ENCODE measurements at regions not wholly inside any gene's neighbourhood (a gene's known extent, or its start where the extent isn't known, plus 50 kb on each side); places are given as distances from the start of the nearest gene placed in this dataset.
"Not testable (repeated sequence)": the region's sequence is repeated elsewhere in the genome, so short reads cannot be mapped to it uniquely, and the experiment has no call there.

DNA sequence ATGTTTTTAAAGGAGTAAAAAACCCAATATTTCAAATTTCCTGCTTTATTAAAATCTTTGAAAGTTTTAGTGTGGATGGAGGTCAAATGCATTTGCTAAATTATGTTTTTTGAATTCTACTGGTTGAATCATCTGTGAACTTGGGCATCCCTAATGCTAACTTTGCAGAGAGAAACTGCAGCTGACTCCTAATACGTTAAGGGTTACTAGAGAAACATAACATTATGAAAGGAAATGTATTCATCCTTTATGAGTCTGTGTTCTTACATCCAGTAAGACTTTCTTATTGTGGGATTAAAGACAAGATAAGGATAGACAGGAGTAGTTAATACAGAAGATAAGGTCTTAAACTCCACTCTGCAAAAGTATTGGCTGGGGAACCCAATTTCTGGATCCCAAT is 140.6 kb downstream of the FAM124B start:
- DNase-seq (ENCODE audit: low read depth) = no peak

DNA sequence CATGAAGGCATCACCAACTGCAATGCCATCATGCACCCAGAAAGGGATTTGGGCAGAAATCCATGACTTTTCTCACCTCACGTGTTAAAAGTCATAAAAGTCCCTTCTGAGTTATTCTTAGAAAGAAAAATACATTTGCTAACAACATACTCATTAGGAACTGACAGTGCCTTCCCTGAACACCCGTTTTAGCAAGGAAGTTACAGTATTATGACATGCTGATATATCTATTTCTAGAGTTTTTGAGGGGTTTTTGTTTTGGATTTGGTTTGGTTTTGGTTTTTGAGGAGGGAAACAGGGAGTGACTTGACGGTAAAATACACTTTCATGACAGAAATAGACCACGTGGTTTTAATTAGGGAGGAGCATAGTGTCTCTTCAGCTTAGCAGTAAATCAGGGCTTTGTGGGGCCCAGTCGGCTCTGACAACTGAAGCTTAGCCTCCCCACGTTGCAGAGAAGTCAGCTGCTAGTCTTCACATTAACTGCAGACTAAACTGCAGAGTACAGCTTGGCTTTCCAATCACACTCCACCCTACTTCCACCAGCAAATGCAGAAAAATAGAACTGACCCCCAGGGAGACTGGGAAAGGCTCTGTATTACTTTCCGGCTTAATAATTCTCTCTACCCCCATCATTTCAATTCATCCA is 141.4 kb downstream of the FAM124B start:
- no peak for DNase-seq (ENCODE audit: low read depth)

DNA sequence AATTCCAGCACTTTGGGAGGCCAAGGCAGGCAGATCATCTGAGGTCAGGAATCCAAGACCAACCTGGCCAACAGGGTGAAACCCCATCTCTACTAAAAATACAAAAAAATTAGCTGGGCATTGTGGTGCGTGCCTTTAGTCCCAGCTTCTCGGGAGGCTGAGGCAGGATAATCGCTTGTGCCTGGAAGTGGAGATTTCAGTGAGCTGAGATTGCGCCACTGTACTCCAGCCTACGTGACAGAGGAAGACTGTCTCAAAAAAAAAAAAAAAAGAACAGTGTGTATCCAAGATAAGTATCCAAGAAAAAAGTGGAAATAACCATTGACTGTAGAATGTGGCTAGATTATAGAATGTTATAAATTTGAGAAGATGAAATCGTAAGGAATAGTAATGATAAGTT is 142.1 kb downstream of the FAM124B start:
- DNase-seq (ENCODE audit: low read depth) = no peak

DNA sequence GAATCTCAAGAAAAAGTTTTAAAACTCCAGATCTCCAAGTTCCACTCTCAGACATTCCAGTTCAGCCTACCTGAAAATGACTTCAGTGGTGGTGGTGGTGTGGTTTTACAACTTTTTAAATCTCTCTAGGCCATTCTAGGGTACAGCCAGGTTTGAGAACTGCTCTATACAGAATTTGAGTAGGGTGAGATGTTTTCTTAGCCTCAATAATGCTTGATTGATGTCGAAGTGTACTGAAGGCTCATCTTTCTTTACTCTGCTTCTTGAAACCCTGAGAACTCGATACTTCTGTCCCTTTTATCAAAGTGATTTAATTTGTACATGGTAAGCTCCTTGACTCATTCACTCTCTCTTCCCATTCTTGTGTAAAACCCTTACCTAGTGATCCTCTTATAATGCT is 143.8 kb downstream of the FAM124B start:
- no peak for DNase-seq (ENCODE audit: low read depth)

DNA sequence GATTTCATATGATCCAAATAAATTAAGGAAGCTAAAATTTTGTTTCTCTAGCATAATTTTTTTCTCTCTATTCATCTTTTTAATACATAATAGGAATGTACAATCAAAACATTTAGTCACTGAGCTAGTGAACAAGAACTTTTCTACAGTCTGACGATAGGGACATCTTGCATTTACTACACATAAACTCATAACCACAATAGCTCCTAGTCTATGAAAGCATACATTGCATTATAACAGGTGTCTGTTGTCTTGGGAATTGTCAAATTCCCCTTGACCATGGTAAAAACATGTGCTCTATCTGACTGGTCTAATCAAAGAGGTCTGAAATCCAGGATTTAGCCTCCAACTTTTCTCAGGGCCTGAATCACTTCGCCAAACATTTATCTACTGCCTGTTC is 144.8 kb downstream of the FAM124B start:
- no peak for DNase-seq (ENCODE audit: low read depth)

DNA sequence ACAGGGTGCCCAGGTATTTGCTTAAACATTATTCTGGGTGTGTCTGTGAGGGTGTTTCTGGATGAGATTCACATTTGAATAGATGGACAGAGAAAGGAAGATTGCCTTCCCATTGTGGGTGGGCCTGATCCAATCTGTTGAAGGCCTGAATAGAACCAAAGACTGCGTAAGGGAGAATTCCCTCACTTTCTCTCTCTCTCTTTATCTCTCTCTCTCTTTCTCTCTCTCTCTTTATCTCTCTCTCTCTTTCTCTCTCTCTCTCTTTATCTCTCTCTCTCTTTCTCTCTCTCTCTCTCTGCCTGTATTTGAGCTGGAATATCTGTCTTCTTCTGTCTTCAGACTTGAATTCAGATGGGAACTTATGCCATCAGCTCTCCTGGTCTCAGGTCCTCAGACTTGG is 148.4 kb downstream of the FAM124B start:
- DNase-seq (ENCODE audit: low read depth) = no peak

DNA sequence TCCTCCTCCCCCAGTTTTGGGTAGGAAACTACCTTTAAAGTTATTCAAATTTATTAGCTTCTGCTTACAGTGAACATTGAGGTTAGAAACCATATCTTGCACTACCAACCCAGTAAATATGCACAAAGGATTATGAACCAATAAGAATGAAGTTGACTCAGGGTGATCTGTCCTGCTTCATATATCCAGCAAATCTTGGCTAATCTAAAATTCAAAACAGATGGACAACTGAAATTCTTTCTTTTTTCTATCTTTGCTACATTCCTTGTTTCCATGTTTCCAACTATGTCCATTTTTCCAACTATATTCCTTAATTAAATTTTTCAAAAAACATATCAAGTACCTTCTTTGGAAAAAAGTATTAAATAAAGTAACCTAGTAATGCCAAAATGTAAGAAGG is 149.3 kb downstream of the FAM124B start:
- peak; percentile 74 for DNase-seq (ENCODE audit: low read depth)

DNA sequence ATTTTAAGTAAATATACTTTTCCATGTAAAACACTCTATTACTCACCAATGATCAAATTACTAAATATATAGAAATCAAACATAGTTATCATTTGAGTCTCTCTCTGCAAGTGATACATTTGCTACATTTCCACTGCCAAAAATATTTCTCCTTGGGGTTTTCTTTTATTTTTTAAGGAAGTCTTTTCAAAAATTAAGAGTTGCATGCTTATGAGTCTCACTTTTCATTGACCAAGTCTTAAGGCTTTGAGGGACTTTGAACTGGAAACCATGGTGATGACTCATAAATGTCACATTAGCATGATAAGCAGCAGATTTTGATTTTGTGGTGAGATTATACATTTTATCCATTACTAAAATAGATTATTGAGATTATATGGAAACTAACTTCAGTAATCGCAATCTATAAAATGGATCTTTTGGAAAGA is 152.9 kb downstream of the FAM124B start:
- DNase-seq (ENCODE audit: low read depth) = no peak

DNA sequence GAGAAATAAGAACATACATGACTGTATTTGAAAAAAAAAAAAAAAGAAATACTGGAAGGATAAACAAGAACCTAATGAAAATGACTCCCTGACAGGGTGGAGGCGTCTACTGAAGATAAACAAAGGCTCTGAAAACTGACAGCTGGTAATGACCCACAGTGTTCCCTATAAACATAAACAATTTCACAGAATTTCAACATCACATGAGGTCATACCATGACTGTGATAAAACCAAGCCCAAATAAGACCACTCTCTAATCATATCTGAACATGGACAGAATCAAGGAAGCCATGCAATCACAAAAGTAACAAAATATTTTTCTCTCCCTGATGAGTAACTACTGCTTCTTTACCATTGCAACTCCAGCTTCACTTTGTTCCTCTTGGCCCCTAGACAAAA is 159.3 kb downstream of the FAM124B start:
- no peak for DNase-seq (ENCODE audit: low read depth)

DNA sequence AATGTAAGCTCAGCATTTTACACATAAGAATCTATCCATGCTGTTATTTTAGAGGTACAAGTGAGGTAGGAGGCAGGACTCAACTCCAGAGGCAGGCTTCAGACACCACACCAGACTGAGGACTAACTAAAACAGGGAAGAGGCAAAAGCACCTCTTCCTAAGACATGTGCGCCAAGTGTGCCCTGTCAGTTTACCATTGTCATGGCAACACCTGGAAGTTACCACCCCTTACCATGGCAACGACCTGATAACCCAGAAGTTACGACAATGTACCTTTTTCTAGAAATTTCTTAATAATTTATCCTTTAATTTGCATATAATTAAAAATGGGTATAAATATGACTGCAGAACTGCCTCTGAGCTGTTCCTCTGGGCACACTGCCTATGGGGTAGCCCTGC is 160.1 kb downstream of the FAM124B start:
- no peak for DNase-seq (ENCODE audit: low read depth)

DNA sequence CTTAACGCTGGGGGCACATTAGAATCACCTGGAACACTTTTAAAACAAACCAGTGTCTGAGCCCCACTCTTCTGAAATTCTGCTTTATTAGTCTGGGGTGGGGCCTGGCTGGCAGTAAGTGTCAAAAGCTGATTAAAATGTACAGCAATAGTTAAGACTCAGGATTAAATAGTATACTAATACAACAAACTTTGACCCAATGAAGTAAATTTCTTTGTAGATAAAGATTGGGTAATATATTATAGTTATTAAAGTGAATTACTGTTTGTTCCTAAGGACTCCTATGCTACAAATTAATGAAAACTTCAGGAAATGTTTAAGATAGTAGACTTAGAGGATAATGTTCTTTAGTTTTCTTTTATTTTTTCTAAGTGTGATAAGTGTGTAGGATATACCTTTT is 160.9 kb downstream of the FAM124B start:
- no peak for DNase-seq (ENCODE audit: low read depth)

DNA sequence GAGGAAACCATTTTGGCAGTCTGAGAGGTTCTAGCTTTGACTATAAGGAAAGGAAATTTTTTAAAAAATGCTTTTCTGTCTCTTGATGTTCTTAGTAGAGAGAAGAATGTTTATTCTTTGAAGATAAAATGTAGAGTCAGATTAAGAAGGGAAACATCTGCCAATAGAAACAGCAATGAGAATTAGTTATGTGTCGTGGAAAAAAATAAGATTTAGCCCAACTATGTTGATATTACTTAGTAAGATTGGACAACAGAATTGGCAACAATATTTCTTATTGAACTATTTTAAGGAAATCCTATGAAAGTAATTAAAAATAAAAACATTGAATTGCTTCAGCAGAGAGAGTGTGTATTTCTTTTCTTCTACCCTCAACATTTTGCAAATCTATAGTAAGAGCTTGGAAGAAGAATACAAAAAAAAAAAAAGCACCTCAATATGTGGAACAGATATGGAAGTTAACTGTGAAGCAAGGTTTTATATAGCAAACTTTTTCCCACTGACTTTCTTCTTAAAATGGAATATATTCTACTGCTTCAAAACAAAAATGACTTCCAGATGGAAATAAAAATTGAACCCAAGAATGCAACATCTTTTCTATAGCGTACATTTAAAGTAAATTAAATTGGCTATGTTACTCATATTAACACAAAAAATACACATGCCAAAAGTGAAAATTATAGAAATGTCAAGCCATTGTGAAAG is 177.9 kb downstream of the FAM124B start:
- DNase-seq (ENCODE audit: low read depth) = no peak

DNA sequence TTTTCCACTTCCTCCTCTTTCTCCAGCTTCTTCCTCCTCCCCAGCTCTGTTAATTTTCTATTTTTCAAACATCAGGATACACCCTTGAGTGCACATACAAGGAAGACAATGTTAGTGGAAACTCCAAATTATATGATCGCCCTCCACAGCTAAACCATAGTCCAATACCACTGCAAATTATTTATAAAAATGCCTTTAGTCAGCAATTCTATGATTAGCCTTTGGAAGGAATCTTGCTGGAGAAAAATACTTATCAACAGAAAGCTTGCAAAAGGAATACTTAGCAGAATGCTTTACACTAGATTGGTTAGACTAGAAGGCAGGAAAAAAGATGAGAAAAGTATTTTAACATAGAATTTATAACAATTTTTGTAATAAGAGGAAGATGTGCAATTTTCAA is 178.9 kb downstream of the FAM124B start:
- no peak for DNase-seq (ENCODE audit: low read depth)

DNA sequence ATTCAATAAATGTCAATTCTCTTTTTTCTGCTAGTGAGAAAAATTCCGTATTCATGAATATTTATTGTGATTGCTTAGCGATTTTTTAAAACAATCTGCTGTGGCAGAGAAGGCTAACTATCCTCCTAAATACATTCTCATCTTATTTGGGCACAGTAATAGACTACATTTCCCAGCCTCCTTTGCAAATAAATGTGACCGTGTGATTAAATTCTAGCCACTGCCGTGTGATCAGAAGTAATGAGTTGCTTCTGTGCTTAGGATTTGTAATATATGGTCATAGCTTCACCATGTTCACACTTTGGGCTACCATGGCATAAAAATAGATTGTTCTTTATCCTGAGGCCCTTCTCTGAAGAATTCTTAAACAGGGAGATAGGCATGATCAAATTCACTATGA is 179.6 kb downstream of the FAM124B start:
- DNase-seq (ENCODE audit: low read depth) = no peak

DNA sequence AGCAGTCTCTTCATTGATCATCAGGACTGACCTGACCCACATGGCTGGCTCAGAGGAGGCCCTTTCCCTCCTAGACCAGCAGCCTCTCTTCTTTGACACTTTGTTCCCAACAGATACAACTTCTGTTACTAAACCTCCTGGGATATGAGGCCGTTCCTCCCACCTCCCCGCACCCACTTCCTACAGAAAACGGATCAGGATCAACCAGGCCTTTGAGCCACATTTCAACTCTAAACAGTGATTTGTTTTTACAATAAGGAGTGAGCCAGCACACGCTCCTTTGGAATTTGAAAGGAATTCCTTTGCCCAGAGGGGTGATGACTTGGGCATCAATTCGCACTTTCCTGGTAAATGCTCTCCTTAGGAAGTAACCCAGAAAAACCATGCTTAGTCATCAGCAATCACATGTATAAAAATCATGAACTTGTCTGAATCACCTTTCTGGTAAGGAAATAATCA is 180.4 kb downstream of the FAM124B start:
- DNase-seq (ENCODE audit: low read depth) = peak; percentile 98

DNA sequence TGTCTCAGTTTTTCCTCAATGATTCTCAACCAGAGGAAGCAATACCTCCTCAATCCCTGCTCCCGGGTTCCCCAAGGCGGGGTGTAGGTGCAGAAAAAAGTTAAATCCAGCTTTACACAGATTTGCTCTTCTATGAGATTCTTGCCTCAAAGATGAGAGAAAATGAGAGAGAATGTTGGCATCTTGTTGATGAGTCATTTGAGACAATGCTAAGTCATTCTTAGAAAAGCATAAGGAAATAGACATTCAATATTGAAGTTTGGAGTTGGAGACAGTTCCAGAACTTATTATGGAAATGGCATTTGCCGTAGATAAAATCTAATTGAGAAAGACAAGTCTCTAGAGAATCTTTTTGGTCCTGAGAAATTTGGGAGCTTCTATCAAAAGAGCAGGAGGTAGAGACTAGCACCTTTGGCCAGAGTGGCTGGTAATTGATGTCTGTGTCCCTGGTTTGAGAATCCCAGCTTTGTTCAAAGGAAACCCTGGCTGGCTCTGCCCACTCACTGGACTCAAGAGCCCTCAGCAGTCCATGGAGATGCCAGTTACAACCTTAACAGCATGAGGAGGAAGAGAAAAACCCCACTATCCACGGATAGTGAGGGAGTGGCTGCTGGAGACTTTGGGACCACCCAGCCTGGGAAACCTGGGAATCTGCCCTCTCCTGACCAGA is 181.2 kb downstream of the FAM124B start:
- DNase-seq (ENCODE audit: low read depth) = peak; percentile 73

DNA sequence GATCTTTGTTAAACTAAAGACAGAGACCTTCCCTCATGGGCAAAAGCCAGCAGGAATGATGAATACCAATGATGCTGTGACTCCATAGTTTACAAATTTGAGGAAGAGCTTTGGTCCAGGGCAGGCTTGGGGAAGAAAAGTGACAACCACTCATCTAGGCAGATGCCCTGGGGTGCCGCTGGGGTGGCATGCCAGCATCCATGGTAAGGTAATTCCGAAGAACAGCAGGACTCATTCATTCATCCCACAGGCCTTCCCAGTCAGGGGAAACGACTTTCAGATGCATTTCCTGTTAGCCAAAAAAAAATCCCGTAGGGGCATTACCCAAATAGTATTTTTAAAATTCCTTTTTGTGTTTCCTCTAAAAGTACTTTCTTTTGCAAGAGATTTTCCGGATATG is 180.7 kb upstream of the SERPINE2 start:
- peak; percentile 31 for DNase-seq (ENCODE audit: low read depth)

DNA sequence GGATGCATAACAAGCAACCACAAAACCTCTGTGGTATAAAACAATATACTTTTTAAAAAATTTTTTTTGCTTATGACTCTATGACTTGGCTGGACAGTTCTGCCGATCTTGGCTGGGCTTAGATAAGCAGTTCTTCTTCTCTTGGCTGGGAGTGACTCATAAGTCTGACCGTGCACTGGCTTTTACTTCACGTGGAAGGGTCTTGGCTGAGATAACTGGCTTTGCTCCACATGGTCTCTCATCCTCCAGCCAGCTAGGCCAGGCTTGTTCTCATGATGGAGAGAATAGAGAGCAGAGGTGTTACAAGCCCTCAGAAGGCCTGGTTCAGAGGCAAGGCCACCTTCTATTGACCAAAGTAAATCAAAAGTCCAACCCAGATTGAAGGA is 178.9 kb upstream of the SERPINE2 start:
- no peak for DNase-seq (ENCODE audit: low read depth)

DNA sequence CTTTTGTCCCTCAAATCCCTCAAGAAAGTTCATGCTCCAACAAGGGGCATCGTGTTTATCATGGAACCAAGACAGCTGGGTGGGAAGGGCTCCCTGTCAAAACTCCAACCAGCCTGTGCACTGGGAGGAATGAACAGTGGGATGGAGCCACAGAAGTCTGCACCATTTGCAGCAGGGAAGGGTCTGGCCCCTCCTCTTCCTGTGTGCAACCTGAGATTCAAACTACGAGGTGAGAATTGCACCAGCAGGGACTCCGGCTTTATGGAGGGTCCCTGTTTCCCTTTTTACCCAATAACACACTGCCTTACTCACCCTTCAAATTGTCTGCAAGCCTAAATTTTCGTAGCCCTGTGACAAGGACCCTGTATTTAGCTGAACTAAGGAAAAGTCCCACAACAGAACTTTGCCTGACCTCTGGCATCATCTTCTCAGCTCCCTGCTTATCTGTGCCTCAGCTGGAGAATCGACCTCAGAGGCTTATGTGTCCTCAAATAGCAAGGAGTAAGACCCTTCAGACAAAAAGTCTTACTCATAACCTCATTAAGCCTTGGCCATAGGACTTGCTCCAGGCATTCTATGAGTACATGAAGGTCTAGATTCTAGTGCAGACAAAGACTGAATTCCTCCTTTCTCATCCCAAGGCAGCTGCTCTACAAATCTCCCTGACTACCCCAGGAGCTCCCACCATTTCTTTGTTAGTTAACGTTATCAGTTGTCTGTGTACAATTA is 178.3 kb upstream of the SERPINE2 start:
- no peak for DNase-seq (ENCODE audit: low read depth)

DNA sequence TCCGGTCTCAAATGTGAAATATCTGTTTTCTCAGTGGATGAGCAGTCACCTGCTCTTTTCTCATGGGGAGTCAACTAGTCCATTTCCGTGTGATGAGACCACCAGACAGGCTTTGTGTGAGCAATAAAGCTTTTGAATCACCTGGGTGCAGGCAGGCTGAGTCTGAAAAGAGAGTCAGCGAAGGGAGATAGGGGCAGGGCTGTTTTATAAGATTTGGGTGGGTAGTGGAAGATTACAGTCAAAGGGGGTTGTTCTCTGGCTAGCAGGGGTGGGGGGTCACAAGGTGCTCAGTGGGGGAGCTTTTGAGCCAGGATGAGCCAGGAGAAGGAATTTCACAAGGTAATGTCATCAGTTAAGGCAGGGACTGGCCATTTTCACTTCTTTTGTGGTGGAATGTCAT is 176.5 kb upstream of the SERPINE2 start:
- DNase-seq (ENCODE audit: low read depth) = not testable (repeated sequence)

DNA sequence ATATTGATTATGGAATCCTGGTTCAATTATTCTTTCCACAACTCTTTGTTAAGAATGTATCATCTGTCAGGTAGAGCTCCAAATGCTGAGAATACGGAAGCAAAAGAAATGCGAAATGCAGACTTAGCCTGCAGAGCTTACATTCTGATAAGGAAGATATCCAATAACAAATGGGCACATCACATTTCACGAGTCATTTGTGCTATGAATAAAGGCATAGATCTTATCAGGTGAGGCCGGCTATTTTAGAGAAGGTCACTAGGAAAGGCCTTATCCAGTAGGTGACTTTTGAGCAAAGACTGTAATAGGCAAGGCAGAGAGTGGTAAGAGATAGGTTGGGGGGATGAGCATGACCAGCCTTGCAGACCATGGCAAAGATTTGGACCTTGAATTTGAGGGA is 174.3 kb upstream of the SERPINE2 start:
- no peak for DNase-seq (ENCODE audit: low read depth)

DNA sequence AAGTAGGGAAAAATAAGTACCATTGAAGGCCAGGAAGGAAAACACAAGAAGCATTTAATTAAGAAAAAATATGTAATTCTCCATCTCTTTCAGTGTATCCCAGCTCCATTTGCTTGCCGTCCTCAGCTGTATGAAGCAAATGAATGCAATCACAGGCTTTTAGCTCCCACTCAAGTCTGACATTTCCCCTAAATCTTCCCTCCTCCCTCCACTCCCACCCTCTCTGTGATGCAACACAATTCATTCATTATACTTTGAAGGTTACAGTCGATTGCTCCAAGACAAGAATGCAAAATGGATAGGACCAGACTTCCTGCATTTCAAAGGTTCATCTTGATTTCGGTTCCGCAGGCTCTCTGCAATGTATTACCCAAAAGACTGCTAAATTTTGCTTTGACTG is 172.7 kb upstream of the SERPINE2 start:
- DNase-seq (ENCODE audit: low read depth) = no peak

DNA sequence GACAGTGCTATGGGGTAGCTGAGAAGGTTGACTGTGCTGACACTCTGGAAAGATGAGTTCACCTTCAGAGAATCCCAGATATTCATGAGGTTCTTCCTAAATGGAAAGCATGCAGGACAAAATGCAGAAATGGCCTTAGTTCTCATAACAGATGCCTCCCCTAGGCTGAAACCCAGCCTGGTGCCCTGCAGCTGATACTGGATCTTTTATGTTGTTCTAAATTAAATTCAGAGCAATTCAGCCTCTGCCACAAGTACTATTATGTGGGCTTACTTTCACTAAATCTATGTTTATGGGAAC is 172.0 kb upstream of the SERPINE2 start:
- no peak for DNase-seq (ENCODE audit: low read depth)
